Keratinocyte (primary cell): ENCODE measurements at regions not wholly inside any gene's neighbourhood (a gene's known extent, or its start where the extent isn't known, plus 50 kb on each side); places are given as distances from the start of the nearest gene placed in this dataset.

Source experiments
- DNase-seq: peaks from one replicate; pipeline ENCODE4 v3.0.0-alpha.2; 2011; ENCODE audit warnings: low read depth, missing footprints, low spot score
- FAIRE-seq: peaks from 2 replicates; lab custom pipeline; 2011; peaks lifted over from hg19 to GRCh38; lab: Jason Lieb, UNC
- H2AFZ ChIP-seq: 2 replicates; pipeline ENCODE4 v1.6.0; 2012; ENCODE audit warnings: low read length, control low read depth, inconsistent platforms; ENCODE audit not compliant: control insufficient read depth
- H3K27ac ChIP-seq: 2 replicates; pipeline ENCODE4 v1.5.1; 2011; ENCODE audit warnings: low read length; ENCODE audit not compliant: control insufficient read depth, insufficient read depth
- H3K27me3 ChIP-seq: 3 replicates; pipeline ENCODE4 v1.6.0; 2011; ENCODE audit warnings: low read length; ENCODE audit not compliant: control insufficient read depth, insufficient read depth; ENCODE audit errors: extremely low read depth
- H3K36me3 ChIP-seq, 2 experiments: 2 replicates in 1 of 2; 3 replicates in 1 of 2; pipeline ENCODE4 v1.5.1; 2011; ENCODE audit warnings: low read length in 2 of 2, mild to moderate bottlenecking in 1 of 2; ENCODE audit not compliant: control insufficient read depth in 2 of 2, insufficient read depth in 2 of 2; ENCODE audit errors: extremely low read depth in 1 of 2
- H3K4me1 ChIP-seq: 3 replicates; pipeline ENCODE4 v1.5.1; 2011; ENCODE audit warnings: low read length; ENCODE audit not compliant: control insufficient read depth, insufficient read depth; ENCODE audit errors: extremely low read depth
- H3K4me2 ChIP-seq: 3 replicates; pipeline ENCODE4 v1.6.0; 2011; ENCODE audit warnings: low read depth, low read length; ENCODE audit not compliant: control insufficient read depth, insufficient read depth; ENCODE audit errors: extremely low read depth
- H3K4me3 ChIP-seq, 3 experiments: fragments of 200-600 bp in 1 of 3; sonication (generic) in 1 of 3; 2 replicates in 2 of 3; 3 replicates in 1 of 3; pipeline ENCODE4 v1.5.1; 2011 to 2016; ENCODE audit warnings: low read length in 3 of 3, mild to moderate bottlenecking in 3 of 3, control low read depth in 2 of 3, inconsistent platforms in 1 of 3, low read depth in 1 of 3, mixed read lengths in 1 of 3, mixed run types in 1 of 3, moderate library complexity in 1 of 3; ENCODE audit not compliant: control insufficient read depth in 2 of 3, insufficient read depth in 2 of 3; ENCODE audit errors: extremely low read depth in 1 of 3
- H3K79me2 ChIP-seq: 2 replicates; pipeline ENCODE4 v1.6.0; 2012; ENCODE audit warnings: low read length; ENCODE audit not compliant: control insufficient read depth, insufficient read depth
- H3K9ac ChIP-seq: 3 replicates; pipeline ENCODE4 v1.6.0; 2011; ENCODE audit warnings: low read length; ENCODE audit not compliant: control insufficient read depth, insufficient read depth; ENCODE audit errors: extremely low read depth
- H3K9me1 ChIP-seq: 3 replicates; pipeline ENCODE4 v1.6.0; 2011; ENCODE audit warnings: low read length; ENCODE audit not compliant: control insufficient read depth, insufficient read depth; ENCODE audit errors: extremely low read depth
- H3K9me3 ChIP-seq: 2 replicates; pipeline ENCODE4 v1.5.1; 2012; ENCODE audit warnings: low read depth, low read length; ENCODE audit not compliant: control insufficient read depth
- H4K20me1 ChIP-seq: 3 replicates; pipeline ENCODE4 v1.6.0; 2011; ENCODE audit warnings: low read length; ENCODE audit not compliant: control insufficient read depth, insufficient read depth; ENCODE audit errors: extremely low read depth
- EZH2 ChIP-seq: IDR thresholded peaks from one replicate; pipeline ENCODE4 v1.6.1; 2012; ENCODE audit warnings: inconsistent platforms, mild to moderate bottlenecking, low read length, moderate library complexity
- dilution Hi-C: fragments of 300-500 bp; cut with MboI; formaldehyde crosslinking; loops from one replicate; pipeline ENCODE4 v1.7.0; 2020; ENCODE audit warnings: low sequenced_read_pairs; ENCODE audit not compliant: extremely low pct_ligation_motif_present
- TF ChIP-seq, protein P1 (sequence below), 3 experiments: IDR thresholded peaks in 1 of 3; conservative IDR thresholded peaks in 1 of 3; optimal IDR thresholded peaks in 1 of 3; 2 replicates in 2 of 3; 3 replicates in 1 of 3; pipeline versions ENCODE3 to v1.5.1; 2011; ENCODE audit warnings: low read length in 3 of 3, mild to moderate bottlenecking in 3 of 3, moderate library complexity in 2 of 3, control low read depth in 1 of 3, inconsistent platforms in 1 of 3; ENCODE audit not compliant: insufficient read depth in 2 of 3; ENCODE audit errors: extremely low read depth in 1 of 3

DNA sequence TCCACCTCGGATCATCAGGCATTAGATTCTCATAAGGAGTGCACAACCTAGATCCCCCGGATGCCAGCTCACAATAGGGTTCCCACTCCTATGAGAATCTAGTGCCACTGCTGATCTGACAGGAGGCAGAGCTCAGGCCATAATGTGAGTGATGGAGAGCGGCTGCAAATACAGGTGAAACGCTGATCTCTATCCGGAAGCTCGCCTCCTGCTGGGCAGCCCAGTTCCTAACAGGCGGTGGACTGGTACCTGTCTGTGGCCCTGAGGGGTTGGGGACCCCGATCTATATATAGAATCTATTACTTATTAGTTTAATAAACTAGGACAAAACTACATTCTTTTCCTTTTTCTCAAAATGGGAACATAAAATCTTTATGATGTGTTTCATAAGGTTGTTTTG lies 741.9 kb downstream of the RFPL4B start:
- DNase-seq: no peak
- H3K27ac ChIP-seq: no peak overlapping the region
- H3K4me1 ChIP-seq: no peaks in the 10 kb centered on the region
- no peak for FAIRE-seq
- H3K4me2 ChIP-seq: no peak overlapping the region
- H3K79me2 ChIP-seq: no peaks in the 10 kb centered on the region
- H3K36me3 ChIP-seq: no peaks in the 10 kb centered on the region
- no peak overlapping the region for H3K9ac ChIP-seq
- no peaks in the 10 kb centered on the region for H3K9me3 ChIP-seq
- no peaks in the 10 kb centered on the region for H4K20me1 ChIP-seq
- H3K27me3 ChIP-seq: no peaks in the 10 kb centered on the region
- dilution Hi-C loops: no loop called here
- no peak overlapping the region for H3K4me3 ChIP-seq
- no peak overlapping the region for H2AFZ ChIP-seq
- TF ChIP-seq, protein P1, sequence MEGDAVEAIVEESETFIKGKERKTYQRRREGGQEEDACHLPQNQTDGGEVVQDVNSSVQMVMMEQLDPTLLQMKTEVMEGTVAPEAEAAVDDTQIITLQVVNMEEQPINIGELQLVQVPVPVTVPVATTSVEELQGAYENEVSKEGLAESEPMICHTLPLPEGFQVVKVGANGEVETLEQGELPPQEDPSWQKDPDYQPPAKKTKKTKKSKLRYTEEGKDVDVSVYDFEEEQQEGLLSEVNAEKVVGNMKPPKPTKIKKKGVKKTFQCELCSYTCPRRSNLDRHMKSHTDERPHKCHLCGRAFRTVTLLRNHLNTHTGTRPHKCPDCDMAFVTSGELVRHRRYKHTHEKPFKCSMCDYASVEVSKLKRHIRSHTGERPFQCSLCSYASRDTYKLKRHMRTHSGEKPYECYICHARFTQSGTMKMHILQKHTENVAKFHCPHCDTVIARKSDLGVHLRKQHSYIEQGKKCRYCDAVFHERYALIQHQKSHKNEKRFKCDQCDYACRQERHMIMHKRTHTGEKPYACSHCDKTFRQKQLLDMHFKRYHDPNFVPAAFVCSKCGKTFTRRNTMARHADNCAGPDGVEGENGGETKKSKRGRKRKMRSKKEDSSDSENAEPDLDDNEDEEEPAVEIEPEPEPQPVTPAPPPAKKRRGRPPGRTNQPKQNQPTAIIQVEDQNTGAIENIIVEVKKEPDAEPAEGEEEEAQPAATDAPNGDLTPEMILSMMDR (optimal IDR thresholded peaks at IDR 0.05 in 1 of 3, IDR thresholded peaks at IDR 0.05 in 1 of 3, conservative IDR thresholded peaks at IDR 0.05 in 1 of 3; ENCODE audit: extremely low read depth in 1 of 3, insufficient read depth in 2 of 3, low read length in 3 of 3): no peak
- TF ChIP-seq EZH2: no peak
- H3K9me1 ChIP-seq: no peaks in the 10 kb centered on the region

GRCh38 chr6:113092795-113093194 lies 745.7 kb downstream of the RFPL4B start:
- Histone ChIP-seq H3K9ac (no peak overlapping the region), H3K9me1 (no peaks in the 10 kb centered on the region), H3K27me3 (no peaks in the 10 kb centered on the region), H3K9me3 (no peaks in the 10 kb centered on the region), H3K27ac (no peak overlapping the region), H3K4me2 (no peak overlapping the region), H3K4me3 (no peak overlapping the region), H3K79me2 (no peaks in the 10 kb centered on the region), H3K36me3 (no peaks in the 10 kb centered on the region), H4K20me1 (no peaks in the 10 kb centered on the region), H2AFZ (no peak overlapping the region), H3K4me1 (no peaks in the 10 kb centered on the region)
- dilution Hi-C loops: no loop called here
- no peak for FAIRE-seq
- no peak for TF ChIP-seq EZH2
- TF ChIP-seq, protein P1 (optimal IDR thresholded peaks at IDR 0.05 in 1 of 3, IDR thresholded peaks at IDR 0.05 in 1 of 3, conservative IDR thresholded peaks at IDR 0.05 in 1 of 3; ENCODE audit: extremely low read depth in 1 of 3, insufficient read depth in 2 of 3, low read length in 3 of 3): no peak
- no peak for DNase-seq
